Glomerular visceral epithelial cell (primary cell): ENCODE measurements at regions not wholly inside any gene's neighbourhood (a gene's known extent, or its start where the extent isn't known, plus 50 kb on each side); places are given as distances from the start of the nearest gene placed in this dataset.

Source experiments
- DNase-seq: peaks from one replicate; pipeline ENCODE4 v3.0.0-alpha.2; 2016; ENCODE audit errors: extremely low spot score

- no peak for DNase-seq
These were observed 180.3 kb upstream of the RGS18 start for GRCh38 chr1:191977874-191978506.

- no peak for DNase-seq
These were observed 173.4 kb upstream of the RGS18 start for GRCh38 chr1:191984856-191985255.

GRCh38 chr1:191992118-191992517 lies 166.1 kb upstream of the RGS18 start:
- no peak for DNase-seq

GRCh38 chr1:191993549-191993948 lies 164.7 kb upstream of the RGS18 start:
- peak; percentile 1 for DNase-seq

GRCh38 chr1:192002063-192002462 lies 156.2 kb upstream of the RGS18 start:
- DNase-seq = no peak

- no peak for DNase-seq
These were observed 154.8 kb upstream of the RGS18 start for GRCh38 chr1:192003295-192004077.

GRCh38 chr1:192005976-192006375 lies 152.3 kb upstream of the RGS18 start:
- no peak for DNase-seq

GRCh38 chr1:192008281-192008825 lies 149.9 kb upstream of the RGS18 start:
- no peak for DNase-seq

- DNase-seq = no peak
These were observed 147.9 kb upstream of the RGS18 start for GRCh38 chr1:192010406-192010805.

- no peak for DNase-seq
These were observed 146.7 kb upstream of the RGS18 start for GRCh38 chr1:192011525-192011924.

- DNase-seq = no peak
These were observed 135.4 kb upstream of the RGS18 start for GRCh38 chr1:192022827-192023226.

- no peak for DNase-seq
These were observed 133.4 kb upstream of the RGS18 start for GRCh38 chr1:192024881-192025280.

GRCh38 chr1:192038567-192038966 lies 119.7 kb upstream of the RGS18 start:
- DNase-seq = no peak

- DNase-seq = no peak
These were observed 113.1 kb upstream of the RGS18 start for GRCh38 chr1:192045131-192045530.

GRCh38 chr1:192053531-192053971 lies 104.7 kb upstream of the RGS18 start:
- DNase-seq = no peak

GRCh38 chr1:192057766-192058165 lies 100.5 kb upstream of the RGS18 start:
- no peak for DNase-seq

GRCh38 chr1:192059407-192059806 lies 98.9 kb upstream of the RGS18 start:
- no peak for DNase-seq

- DNase-seq = no peak
These were observed 96.7 kb upstream of the RGS18 start for GRCh38 chr1:192061556-192061955.

GRCh38 chr1:192065087-192065486 lies 93.2 kb upstream of the RGS18 start:
- no peak for DNase-seq

- DNase-seq = no peak
These were observed 92.1 kb upstream of the RGS18 start for GRCh38 chr1:192066202-192066601.

GRCh38 chr1:192067360-192067759 lies 90.9 kb upstream of the RGS18 start:
- no peak for DNase-seq

GRCh38 chr1:192070213-192070612 lies 88.0 kb upstream of the RGS18 start:
- DNase-seq = no peak

GRCh38 chr1:192080684-192081083 lies 77.6 kb upstream of the RGS18 start:
- no peak for DNase-seq
